GM06990 (cell line): ENCODE measurements at regions not wholly inside any gene's neighbourhood (a gene's known extent, or its start where the extent isn't known, plus 50 kb on each side); places are given as distances from the start of the nearest gene placed in this dataset.

ENCODE experiments used
- DNase-seq: peaks from one replicate; pipeline ENCODE4 v3.0.0-alpha.2; 2011; ENCODE audit not compliant: insufficient read length; ENCODE audit errors: extremely low read depth
- H3K27me3 ChIP-seq: replicated peaks from 2 replicates; pipeline ENCODE4 v1.6.0; 2011; ENCODE audit warnings: low read length; ENCODE audit not compliant: control insufficient read depth, insufficient read depth
- H3K36me3 ChIP-seq: 2 replicates; pipeline ENCODE4 v1.5.1; 2011; ENCODE audit warnings: low read length; ENCODE audit not compliant: control insufficient read depth, insufficient read depth
- H3K4me3 ChIP-seq: replicated peaks from 2 replicates; pipeline ENCODE4 v1.5.1; 2011; ENCODE audit warnings: low read depth, mild to moderate bottlenecking, control low read depth, low read length
- TF ChIP-seq, protein P1 (sequence below): IDR thresholded peaks from 2 replicates; pipeline ENCODE4 v1.5.1; 2011; ENCODE audit warnings: low read length, control low read depth, mild to moderate bottlenecking, inconsistent platforms; ENCODE audit not compliant: insufficient read depth, poor library complexity, severe bottlenecking

DNA sequence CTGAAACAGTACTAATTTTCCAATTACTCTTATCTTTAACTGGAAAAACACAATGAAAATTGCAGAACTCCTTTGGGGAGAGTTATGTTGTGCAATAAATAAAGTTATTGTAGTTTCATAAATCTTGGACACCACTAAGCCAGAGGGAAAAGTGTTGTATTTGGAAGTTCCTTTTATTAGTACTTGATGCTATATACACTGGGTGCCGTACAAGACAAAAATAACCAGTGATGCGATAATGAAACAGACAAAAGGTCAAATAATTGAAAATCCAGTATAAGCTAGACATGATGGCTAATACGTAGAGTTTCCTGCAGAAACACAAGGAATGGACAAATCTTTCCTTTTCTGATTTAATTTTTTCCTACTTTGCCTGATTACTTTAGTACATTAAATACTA is 541.1 kb downstream of the ETS1 start:
- no peaks in the 10 kb centered on the region for H3K36me3 ChIP-seq
- DNase-seq = no peak
- TF ChIP-seq, protein P1, sequence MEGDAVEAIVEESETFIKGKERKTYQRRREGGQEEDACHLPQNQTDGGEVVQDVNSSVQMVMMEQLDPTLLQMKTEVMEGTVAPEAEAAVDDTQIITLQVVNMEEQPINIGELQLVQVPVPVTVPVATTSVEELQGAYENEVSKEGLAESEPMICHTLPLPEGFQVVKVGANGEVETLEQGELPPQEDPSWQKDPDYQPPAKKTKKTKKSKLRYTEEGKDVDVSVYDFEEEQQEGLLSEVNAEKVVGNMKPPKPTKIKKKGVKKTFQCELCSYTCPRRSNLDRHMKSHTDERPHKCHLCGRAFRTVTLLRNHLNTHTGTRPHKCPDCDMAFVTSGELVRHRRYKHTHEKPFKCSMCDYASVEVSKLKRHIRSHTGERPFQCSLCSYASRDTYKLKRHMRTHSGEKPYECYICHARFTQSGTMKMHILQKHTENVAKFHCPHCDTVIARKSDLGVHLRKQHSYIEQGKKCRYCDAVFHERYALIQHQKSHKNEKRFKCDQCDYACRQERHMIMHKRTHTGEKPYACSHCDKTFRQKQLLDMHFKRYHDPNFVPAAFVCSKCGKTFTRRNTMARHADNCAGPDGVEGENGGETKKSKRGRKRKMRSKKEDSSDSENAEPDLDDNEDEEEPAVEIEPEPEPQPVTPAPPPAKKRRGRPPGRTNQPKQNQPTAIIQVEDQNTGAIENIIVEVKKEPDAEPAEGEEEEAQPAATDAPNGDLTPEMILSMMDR = no peak
- H3K4me3 ChIP-seq = no peak overlapping the region
- H3K27me3 ChIP-seq = no peaks in the 10 kb centered on the region

DNA sequence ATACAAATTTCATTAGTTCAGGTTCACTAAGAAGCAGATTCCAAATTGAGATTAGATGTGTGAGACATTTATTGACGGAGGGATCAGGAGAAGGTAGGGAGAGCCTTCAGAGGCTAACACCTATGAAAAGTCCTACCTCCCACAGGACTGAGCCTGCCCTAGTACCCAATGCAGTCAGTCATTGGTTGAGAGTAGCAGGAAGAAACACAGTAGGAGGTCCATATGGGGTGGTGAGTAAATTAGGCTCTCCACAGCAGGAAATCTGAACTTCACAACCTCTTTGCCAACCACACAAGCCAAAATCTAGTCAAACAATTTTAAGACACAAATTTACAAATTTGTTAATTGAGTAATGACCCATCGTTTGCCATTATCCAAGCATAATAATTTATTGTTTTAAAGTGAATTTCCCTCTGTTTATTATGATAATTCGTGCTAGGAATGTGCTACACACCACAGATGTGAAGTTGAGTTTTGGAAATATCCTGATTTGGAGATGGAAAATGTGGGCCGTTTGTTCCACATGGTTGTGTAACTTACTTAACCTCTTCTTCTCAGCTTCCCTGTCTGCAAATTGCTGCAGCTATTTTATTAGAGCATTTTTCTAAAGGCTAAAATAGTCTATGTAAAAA is 542.1 kb downstream of the ETS1 start:
- no peak for DNase-seq
- H3K4me3 ChIP-seq = no peak overlapping the region

DNA sequence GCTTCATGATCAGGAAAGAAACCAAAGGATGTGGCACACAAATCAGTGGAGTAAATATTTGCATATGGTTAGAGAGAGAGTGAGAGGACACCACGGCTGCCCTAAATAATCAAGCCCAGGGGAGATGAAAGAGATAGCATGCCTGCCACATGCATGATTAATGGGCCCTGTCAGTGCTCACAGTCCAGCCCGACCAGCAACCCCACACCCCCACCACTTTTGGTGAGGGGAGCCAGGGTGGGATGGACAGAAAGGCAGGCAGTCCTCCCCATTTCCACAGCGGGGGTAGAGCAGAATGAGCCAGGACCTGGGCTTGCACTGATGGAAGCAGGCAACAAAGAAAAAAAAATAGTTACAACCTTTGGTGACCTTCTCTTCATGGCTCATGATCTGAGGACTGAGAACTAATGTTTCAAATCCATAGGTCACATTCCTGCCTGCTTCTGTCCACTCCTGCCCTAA is 545.0 kb downstream of the ETS1 start:
- Histone ChIP-seq H3K27me3 (no peaks in the 10 kb centered on the region; the same call in 1 of the 2 replicates), H3K4me3 (no peak overlapping the region), H3K36me3 (no peaks in the 10 kb centered on the region)
- no peak for DNase-seq
- TF ChIP-seq, protein P1 = no peak

More for the DNA sequence above, 542.1 kb downstream of the ETS1 start:
- TF ChIP-seq, protein P1 = no peak
- H3K36me3 ChIP-seq = no peaks in the 10 kb centered on the region
- H3K27me3 ChIP-seq = no peaks in the 10 kb centered on the region

DNA sequence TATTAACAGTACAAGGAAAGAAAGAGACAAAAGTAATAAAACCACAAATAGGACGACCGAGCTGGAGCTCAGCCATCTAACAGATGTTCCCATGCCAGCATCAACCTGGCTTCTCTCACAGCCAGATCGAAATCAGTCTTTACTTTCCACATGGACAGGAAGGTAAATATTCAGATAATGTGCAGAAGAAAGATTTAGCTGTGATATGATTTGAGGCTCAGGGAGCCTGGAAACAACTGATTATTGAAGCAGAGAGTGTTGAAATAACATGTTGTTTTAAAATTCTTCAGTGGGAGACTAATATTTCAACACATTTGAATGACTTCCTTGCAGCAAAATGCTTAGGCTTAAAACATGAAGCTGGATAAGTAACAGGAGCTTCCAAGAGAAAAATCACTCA is 546.8 kb downstream of the ETS1 start:
- H3K4me3 ChIP-seq = no peak overlapping the region
- H3K27me3 ChIP-seq = no peaks in the 10 kb centered on the region; the same call in 1 of the 2 replicates
- DNase-seq = no peak
- TF ChIP-seq, protein P1 = no peak
- H3K36me3 ChIP-seq = no peaks in the 10 kb centered on the region

DNA sequence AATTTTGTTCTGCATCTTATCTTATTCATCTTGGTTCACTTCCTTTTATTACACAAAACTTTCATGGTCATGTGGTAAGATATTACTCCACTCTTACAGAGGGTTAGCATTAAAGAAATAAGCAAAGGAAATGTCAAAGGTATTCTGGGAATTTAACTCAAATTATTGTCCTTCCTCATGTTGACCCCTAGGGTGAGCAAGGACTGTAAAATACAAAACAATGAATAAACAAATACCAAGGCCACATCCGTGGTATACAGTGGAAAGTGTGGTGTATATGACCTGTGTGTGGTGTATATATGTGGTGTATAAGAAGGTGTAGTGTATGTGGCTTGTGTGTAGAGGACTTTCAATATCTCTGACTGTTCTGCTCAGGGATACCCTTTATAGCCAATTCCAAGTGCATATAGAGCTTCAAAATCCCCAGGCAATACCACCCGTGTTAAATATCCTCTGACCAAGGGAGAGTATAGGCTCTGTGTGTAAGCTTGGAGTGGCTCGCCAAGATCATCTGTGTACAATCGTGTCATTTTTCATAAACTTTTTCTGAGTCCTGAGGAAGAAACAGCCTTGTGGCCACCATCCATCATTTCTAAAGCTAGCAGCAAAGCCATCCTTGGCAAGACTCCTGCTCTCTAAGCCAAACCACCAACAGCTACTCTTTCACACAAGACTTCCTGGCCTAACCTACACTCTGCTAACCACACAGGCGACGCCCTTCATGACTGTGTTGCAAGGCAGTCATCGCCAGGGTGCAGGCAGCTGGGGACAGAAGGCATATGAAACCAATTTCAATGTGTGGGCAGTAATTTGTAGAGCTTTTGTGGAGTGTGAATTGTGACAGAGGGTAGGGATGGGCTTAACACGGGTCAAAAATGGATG is 548.0 kb downstream of the ETS1 start:
- H3K4me3 ChIP-seq = no peak overlapping the region
- DNase-seq = no peak
- no peaks in the 10 kb centered on the region for H3K36me3 ChIP-seq
- no peaks in the 10 kb centered on the region; the same call in 1 of the 2 replicates for H3K27me3 ChIP-seq
- TF ChIP-seq, protein P1 = no peak
